RPMI8226 (cell line): ENCODE measurements at regions not wholly inside any gene's neighbourhood (a gene's known extent, or its start where the extent isn't known, plus 50 kb on each side); places are given as distances from the start of the nearest gene placed in this dataset.
"Not testable (repeated sequence)": the region's sequence is repeated elsewhere in the genome, so short reads cannot be mapped to it uniquely, and the experiment has no call there.

Experiments
- DNase-seq: peaks from one replicate; pipeline ENCODE4 v3.0.0-alpha.2; 2015

GRCh38 chr2:37783545-37783944 lies 112.1 kb upstream of the CDC42EP3 start:
- DNase-seq = no peak

- DNase-seq = no peak
Measured at GRCh38 chr2:37784071-37784758, 112.8 kb upstream of the CDC42EP3 start.

DNA sequence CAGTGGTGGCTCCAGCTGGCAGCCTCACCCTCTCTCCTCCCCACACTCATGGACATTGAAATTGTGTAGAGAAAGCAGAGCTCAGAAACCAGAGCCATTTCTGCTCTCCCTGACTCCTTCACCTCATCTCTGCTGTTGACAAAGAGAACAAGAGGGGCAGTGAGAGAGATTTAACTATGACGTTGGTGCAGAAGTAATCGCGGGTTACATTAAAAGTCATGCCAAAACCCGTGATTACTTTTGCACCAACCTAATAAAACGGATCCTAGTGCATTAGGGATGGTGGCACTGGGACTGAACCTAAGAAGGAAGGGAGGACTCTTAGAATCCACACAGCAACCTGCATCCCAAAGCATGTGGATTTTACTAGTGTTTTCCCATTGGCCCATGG lies 113.3 kb upstream of the CDC42EP3 start:
- no peak for DNase-seq

- no peak for DNase-seq
Measured at GRCh38 chr2:37786191-37786698, 114.8 kb upstream of the CDC42EP3 start.

GRCh38 chr2:37786854-37787253 lies 115.4 kb upstream of the CDC42EP3 start:
- DNase-seq = no peak

DNA sequence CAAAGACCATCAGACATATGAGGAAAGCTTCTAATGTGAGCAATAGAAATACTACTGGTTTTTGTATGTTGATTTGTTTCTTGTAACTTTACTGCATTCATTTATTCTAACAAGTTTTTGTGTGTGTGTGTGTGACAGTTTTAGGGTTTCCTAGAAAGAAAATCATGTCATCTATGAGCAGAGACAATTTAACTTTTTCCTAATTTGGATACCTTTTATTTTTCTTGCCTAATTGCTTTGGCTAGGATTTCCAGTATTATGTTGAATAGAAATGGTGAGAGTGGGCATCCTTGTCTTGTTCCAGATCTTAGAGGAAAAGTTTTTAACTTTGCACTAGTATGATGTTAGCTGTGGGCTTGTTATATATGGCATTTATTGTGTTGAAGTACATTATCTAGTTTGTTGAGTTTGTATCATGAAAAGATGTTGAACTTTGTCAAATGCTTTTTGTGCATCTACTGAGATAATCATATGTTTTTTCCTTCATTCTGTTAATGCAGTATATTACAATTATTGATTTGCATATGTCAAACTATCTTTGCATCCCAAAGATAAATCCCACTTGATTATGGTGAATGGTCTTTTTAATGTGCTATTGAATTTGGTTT lies 117.3 kb upstream of the CDC42EP3 start:
- no peak for DNase-seq

DNA sequence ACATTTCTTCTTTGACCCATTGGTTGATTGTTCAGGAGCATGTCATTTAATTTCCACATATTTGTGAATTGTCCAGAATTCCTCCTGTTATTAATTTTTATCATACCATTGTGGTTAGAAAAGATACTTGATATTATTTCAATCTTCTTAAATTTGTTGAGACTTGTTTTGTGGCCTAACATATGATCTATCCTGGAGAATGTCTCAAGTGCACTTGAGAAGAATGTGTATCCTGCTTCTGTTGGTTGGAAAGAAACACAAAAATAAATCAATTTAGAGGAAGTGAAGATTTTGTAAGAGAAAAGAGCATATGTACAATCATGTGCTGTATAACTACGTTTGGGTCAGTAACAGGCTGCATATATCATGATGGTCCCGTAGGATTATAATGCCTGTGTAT lies 118.6 kb upstream of the CDC42EP3 start:
- DNase-seq = no peak

DNA sequence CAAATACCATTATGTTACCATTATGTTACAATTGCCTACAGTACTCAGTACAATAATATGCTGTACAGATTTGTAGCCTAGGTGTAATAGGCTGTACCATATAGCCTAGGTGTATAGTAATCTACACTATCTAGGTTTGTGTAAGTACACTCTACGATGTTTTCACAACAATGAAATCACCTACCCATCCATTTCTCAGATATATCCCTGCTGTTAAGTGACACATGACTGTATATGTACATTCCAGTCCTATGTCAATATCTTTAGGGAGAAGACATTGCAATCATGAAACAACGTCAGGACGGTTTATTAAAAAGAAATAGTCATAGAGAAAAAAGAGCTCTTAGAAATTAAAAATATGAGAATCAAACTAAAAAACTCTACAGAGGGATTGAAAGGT lies 119.0 kb upstream of the CDC42EP3 start:
- no peak for DNase-seq

DNA sequence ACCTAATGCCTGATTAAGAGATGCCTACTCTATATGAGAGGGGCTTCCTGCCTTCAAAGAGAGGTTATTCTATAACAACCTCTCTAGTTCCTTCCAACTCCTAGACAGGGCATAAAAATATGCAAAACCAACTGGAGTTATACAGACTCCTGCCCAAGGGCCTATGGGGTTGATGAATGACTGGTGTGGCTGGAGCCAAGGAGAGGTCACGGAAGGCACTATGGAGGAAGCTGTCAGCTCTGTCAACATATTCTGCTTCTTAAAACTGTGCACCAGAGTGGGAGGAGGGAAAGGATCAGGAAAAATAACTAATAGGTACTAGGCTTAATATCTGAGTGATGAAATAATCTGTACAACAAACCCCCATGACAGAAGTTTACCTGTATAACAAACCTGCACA lies 120.9 kb upstream of the CDC42EP3 start:
- DNase-seq = no peak

DNA sequence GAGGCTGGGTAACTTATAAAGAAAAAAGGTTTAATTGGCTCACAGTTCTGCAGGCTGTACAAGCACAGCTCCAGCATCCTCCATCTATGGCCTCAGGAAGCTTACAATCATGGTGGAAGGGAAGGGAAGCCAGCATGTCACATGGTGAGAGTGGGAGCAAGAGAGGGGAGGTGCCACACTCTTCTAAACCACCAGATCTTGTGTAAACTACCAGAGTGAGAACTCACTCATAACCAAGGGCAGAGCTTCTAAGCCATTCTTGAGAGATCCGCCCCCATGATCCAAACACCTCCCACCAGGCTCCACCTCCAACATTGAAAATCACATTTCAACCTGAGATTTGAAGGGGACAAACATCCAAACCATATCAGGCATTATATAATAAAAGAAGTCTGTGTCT lies 121.6 kb upstream of the CDC42EP3 start:
- no peak for DNase-seq

DNA sequence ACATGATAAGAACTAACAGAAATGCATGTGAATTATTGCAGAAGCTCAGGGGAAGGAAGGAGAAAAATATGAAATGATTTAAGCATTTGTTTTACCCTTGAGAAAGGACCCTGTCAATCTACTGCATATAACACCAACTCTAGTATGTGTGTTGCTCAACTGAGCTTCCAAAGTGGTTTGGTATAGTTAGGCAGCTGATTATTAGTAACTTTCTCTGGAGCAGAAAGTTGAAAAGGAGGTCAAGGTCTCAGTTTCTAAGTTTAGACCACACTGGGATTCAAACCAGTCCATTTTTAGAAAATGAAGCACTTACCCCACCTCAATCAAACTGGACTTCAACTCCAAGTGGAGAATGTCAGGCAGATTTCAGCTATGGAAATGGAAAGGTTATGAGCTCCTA lies 123.3 kb upstream of the CDC42EP3 start:
- DNase-seq = no peak

DNA sequence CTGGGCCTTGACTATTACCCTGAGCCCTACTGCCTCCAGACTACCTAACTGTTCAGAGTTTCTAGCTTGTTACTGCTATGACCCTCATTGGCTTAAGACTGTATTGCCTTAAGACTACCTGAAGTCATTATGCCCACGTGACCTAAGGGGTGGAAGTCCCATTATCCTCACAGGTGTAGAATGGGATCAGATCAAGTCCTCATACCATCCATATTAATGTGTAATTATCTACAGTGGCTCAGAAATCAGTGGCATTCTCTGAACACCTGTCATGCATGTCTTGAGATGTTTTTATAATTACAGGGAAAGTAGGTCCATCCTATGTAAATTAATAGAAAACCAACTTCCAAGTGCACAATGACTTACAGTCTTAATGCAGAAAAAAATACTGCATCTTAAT lies 124.0 kb upstream of the CDC42EP3 start:
- no peak for DNase-seq

- no peak for DNase-seq
Measured at GRCh38 chr2:37795938-37796337, 124.5 kb upstream of the CDC42EP3 start.

GRCh38 chr2:37796481-37796880 lies 125.0 kb upstream of the CDC42EP3 start:
- DNase-seq = no peak

DNA sequence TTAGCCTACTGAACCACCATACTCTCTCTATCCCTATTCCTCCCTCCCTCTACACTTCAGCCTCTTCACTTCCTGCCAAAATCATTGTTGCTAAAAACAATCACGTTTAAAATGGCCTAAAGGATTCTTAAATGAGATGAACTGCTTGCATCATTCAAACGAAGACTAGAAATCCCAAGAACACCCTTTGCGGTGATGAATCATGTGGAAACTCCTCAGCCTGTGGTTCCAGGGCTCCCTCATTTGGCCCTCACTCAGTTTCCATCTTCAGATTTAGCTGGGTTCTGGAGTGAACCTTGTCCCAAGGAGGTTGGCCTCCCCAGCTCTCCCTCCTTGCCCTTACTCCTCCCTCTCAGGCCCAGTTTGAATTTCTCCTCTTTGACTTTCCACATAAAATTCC lies 125.6 kb upstream of the CDC42EP3 start:
- DNase-seq = no peak

- no peak for DNase-seq
Measured at GRCh38 chr2:37798315-37799005, 126.6 kb upstream of the RMDN2 start.

- no peak for DNase-seq
Measured at GRCh38 chr2:37800176-37800858, 124.8 kb upstream of the RMDN2 start.

GRCh38 chr2:37802211-37802752 lies 122.8 kb upstream of the RMDN2 start:
- DNase-seq = no peak

DNA sequence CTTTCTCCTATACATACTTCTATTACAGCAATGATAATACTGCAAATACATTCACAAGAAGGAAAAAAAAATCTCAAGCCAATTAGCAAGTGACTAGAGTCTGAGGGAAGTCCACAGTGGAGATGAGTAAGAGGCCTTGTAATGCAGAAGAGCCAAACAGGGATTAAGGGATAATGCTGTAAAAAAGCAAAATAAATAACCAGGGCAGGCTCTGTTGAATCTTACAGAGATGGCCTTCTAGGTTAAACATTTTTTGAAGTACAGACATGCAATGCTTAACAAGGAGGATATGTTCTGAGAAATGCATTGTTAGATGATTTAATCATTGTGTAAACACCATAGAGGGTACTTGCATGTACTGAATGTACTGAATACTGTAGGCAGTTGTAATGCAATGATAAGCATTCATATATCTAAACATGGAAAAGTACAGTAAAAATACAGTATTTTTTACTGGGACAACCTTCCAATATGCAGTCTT lies 122.1 kb upstream of the RMDN2 start:
- DNase-seq = no peak

- DNase-seq = not testable (repeated sequence)
Measured at GRCh38 chr2:37806004-37806403, 119.1 kb upstream of the RMDN2 start.

- DNase-seq = no peak
Measured at GRCh38 chr2:37809525-37809924, 115.6 kb upstream of the RMDN2 start.

GRCh38 chr2:37809931-37810570 lies 115.0 kb upstream of the RMDN2 start:
- DNase-seq = no peak

DNA sequence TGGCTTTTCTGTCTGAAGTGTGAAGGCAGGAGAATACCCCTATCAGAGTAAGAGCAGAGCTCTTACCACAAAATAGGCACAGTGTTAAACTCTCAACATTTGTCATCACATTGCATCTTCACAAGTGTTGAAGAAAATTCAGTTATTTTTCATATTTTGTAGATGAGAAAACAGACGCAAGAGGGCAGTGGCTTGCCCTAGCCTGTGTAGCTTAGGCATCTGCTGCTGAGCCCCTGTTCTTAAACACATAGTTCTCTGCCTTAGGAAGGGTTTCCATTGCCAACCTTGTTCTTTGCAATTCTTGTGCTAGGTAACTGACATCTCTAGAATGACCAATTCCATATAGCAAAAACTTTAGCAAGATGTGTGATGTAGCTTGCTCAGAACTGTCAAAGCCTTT lies 112.7 kb upstream of the RMDN2 start:
- DNase-seq = no peak
